ENCODE measurements at regions not wholly inside any gene's neighbourhood (a gene's known extent, or its start where the extent isn't known, plus 50 kb on each side); places are given as distances from the start of the nearest gene placed in this dataset.

DNA sequence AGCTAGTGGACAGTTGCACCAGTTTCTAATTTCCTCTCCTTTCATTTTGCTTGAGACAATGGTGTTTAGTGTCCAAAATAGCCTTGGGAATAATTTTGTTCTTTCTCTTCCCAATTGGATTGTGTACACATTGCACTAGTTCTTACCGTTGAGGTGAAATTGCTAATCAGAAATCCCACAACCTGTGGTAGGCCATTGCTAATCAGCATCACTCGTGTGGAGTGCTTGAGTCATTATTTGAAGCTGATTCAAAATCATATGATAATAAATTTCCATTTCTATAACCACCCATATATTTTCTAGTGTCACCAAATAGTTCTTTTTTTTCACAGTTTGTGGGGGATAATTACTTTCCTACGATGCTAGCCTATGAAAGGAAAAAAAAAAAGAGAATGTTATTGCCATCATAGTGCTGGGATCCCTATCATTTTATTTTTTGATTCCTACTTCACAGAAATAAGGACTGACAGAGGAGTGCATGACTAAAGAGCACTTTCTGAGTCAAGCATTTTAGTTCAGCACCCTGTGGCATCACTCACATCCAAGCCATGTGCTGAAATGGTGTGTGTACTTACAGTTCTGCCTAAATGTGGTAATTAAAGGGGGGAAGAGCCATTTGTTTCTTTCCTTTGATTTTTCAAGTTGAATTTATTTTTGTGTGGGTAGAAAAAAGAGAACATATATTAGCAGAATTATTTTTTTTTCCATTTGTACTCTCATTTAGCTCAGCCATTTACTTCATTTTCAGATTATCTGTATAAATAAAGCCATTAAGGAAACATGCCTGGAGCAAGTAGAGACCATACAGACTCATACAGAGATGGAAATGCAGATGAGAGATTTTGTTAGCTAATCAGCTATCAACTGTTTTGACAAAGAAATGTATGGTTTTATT, 108.0 kb upstream of the MEIS2 start:
- H3K4me3 ChIP-seq (ENCODE audit: low read depth, low read length) = no peak overlapping the region
- TF ChIP-seq, protein P1, sequence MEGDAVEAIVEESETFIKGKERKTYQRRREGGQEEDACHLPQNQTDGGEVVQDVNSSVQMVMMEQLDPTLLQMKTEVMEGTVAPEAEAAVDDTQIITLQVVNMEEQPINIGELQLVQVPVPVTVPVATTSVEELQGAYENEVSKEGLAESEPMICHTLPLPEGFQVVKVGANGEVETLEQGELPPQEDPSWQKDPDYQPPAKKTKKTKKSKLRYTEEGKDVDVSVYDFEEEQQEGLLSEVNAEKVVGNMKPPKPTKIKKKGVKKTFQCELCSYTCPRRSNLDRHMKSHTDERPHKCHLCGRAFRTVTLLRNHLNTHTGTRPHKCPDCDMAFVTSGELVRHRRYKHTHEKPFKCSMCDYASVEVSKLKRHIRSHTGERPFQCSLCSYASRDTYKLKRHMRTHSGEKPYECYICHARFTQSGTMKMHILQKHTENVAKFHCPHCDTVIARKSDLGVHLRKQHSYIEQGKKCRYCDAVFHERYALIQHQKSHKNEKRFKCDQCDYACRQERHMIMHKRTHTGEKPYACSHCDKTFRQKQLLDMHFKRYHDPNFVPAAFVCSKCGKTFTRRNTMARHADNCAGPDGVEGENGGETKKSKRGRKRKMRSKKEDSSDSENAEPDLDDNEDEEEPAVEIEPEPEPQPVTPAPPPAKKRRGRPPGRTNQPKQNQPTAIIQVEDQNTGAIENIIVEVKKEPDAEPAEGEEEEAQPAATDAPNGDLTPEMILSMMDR (IDR thresholded peaks at IDR 0.05; ENCODE audit: low read depth, low read length, missing control alignments) = no peak
- in situ Hi-C loops (cut with HindIII; ENCODE audit: low sequenced_read_pairs) = no loop called here
- no peak for DNase-seq (ENCODE audit: low read depth)

DNA sequence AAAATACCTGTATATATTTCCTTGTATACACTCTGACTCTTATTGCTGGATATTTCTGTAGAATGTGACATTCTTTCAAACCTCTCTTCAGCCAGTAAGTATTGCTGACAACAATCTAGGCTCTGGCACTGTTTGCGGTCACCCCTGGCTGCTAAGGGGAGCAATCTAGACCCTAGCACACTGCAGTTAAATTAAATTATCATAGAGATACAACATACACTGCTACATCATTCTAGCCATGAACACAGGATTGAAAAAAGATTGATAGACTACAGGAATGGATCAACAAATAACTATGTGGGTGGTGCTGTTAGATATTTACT, 108.7 kb upstream of the MEIS2 start:
- TF ChIP-seq, protein P1 (IDR thresholded peaks at IDR 0.05; ENCODE audit: low read depth, low read length, missing control alignments) = no peak
- no peak overlapping the region for H3K4me3 ChIP-seq (ENCODE audit: low read depth, low read length)
- in situ Hi-C loops (cut with HindIII; ENCODE audit: low sequenced_read_pairs) = no loop called here
- no peak for DNase-seq (ENCODE audit: low read depth)

DNA sequence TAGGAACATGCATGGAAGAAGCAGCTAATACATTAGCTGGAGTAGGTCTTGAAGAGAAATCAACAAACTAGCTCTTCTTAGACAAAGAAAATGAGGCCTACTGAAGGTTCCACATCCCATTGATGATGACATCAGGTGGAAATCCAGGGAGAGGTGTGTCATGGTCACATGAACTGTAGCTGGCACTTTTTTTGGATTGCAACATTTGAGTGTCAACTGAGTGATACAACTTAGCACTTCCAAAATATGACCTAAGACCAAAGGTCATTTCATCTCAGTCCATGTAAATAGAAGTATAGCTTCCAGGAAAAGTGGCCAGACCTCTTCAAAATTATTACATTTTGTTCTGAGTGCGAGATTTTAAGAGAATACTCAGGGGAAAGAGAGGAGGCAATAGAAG, 117.2 kb upstream of the MEIS2 start:
- no peak for DNase-seq (ENCODE audit: low read depth)
- TF ChIP-seq, protein P1 (IDR thresholded peaks at IDR 0.05; ENCODE audit: low read depth, low read length, missing control alignments) = no peak
- no peak overlapping the region for H3K4me3 ChIP-seq (ENCODE audit: low read depth, low read length)
- in situ Hi-C loops (cut with HindIII; ENCODE audit: low sequenced_read_pairs) = no loop called here

DNA sequence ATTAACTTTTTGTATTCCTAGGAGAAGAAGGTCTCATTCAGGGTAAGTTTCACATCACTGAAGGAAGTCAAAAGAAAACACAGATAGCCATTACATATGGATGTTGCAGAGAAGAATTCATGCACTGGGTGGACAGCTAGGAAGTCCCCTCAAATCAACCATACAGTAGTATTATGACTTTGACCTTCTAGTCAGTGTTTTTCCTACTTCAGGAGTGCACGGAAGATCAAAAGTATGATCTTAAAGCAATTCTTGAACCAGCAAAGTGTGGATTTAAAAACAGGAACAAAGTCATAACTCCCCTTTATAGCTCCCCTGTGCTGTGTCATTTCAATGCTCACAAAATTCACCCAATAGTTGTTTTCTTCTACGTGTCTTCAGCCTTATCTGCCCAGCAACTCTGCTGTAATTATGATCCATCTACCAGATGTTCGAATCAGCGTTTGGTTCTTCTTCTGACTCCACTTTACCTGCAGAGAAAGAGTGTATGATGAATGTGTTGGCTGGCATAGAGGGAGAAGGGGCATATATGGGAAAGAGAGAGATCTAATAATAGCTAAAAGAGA, 118.1 kb upstream of the MEIS2 start:
- no peak overlapping the region for H3K4me3 ChIP-seq (ENCODE audit: low read depth, low read length)
- TF ChIP-seq, protein P1 (IDR thresholded peaks at IDR 0.05; ENCODE audit: low read depth, low read length, missing control alignments) = no peak
- no peak for DNase-seq (ENCODE audit: low read depth)
- in situ Hi-C loops (cut with HindIII; ENCODE audit: low sequenced_read_pairs) = no loop called here

DNA sequence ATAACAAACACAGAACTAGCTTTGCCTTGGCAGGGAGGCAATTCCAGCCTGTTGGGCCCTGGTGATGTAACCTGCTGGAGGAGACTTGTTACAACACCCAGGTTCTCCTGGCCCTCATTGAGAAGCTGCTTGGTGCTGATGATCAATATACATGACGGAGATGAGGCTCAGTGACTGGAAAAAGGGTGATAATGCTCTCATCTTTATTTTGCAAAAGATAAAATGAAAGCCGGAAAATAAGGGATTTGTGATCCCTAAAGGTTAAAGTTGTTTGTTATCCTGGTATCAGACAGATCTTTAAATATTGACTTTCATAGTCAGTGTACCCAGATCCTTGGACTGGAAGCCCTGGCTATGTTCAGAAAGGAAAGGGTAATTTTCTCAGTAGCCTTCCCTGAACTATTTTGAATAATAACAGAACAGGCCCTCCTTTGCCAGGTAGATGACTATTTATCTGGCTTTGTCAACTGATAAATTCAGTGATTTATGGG, 118.9 kb upstream of the MEIS2 start:
- DNase-seq (ENCODE audit: low read depth) = no peak
- H3K4me3 ChIP-seq (ENCODE audit: low read depth, low read length) = no peak overlapping the region
- TF ChIP-seq, protein P1 (IDR thresholded peaks at IDR 0.05; ENCODE audit: low read depth, low read length, missing control alignments) = no peak
- in situ Hi-C loops (cut with HindIII; ENCODE audit: low sequenced_read_pairs) = no loop called here

DNA sequence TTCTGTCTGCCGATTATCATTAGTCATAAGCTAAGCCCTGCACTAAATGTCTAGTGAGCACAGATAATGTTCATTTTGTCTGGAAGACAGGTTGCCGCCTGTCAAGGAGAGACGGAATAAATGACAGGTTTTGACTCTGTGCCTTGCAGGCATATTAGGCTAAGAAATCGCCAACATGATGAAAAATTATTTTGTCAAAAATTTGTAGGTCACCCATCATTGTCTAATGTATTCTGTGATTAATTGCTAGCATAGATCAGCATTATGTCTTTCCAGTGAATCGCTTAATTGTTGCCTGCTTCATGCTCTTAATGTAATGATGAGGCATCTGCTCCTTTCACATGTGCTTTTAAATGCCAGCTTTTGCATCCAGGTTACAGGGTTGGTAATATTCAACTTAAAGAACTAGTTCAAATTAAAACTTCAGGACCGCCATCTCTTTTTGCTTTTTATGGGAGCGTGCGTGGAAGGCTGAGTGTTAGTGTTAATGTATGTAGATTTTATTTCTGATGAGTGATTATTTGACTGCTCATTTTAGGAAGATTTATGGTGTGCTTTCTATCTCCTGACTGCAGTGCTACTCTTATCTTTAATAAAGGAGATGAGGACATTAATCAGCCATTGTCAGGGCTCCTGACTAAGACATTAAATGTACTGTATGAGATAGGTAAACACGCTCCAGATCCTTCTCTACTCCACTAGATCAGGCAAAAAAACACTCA, 120.8 kb upstream of the MEIS2 start:
- in situ Hi-C loops (cut with HindIII; ENCODE audit: low sequenced_read_pairs) = no loop called here
- TF ChIP-seq, protein P1 (IDR thresholded peaks at IDR 0.05; ENCODE audit: low read depth, low read length, missing control alignments) = no peak
- no peak for DNase-seq (ENCODE audit: low read depth)
- no peak overlapping the region for H3K4me3 ChIP-seq (ENCODE audit: low read depth, low read length)
